ENCODE measurements at regions not wholly inside any gene's neighbourhood (a gene's known extent, or its start where the extent isn't known, plus 50 kb on each side); places are given as distances from the start of the nearest gene placed in this dataset.

DNA sequence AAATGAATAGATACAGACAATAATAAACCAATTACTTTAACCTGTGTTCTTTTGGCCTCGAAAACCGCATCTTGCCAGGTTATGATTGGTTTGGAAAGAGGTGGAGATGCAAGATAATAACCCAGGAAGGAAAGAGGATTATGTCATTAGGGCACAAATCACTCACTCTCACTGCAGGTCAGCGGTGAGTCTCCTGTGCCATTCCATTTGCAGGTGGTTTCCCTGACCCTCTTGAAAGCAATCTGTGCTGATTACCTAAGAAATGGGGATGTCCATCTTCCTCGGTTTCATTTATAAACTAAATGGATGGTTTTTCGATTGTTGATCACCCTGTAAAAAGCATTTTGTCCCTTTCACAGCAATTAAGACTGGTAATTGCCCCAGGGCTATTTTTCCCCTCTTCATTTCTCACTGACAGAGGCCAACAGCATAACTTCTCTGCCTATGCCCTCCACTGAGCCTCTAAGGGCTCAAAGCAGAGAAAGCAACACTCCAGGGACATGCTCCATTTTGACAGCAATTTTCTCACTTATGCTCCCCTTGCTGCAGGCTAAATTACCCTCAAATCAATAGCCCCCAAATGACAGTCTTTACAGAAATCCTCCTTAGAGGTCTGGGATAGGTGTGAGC lies 257.5 kb downstream of the IPMK start:
- POLR2A ChIA-PET = no interaction called here
- no TSS peak for BruUV-seq (replicated peaks)
- in situ Hi-C loops (cut with MboI) = no loop called here

DNA sequence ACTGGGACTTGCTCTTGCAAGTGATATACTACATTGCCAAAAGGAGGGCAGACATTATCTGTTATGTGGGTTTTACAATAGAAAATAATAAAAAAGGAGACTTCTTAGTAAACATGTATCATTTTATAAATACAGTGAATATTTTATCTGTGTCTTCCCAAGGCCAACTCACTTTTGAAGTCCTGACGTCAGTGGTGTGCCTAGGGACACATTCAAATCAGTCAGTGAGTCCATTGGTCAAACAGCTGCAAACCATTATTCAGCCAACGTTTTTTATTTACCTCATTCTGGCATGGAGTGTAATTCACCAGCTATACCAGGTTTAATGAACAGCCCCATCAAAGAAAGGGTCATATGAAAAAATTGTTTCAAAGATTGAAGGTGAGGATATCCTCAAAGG lies 263.7 kb downstream of the IPMK start:
- Histone ChIP-seq H3K36me3 (ENCODE audit: control insufficient read depth in 2 of 2, insufficient read depth in 2 of 2, low read length in 1 of 2) (no peaks in the 10 kb centered on the region), H3K4me3 (no peak overlapping the region), H3K4me1 (ENCODE audit: control insufficient read depth, insufficient read depth, low read length) (no peaks in the 10 kb centered on the region), H3K27ac (ENCODE audit: control insufficient read depth, insufficient read depth) (no peak overlapping the region), H3K4me2 (ENCODE audit: control insufficient read depth, insufficient read depth) (no peak overlapping the region), H3K27me3 (replicated peaks in 1 of 2; ENCODE audit: control insufficient read depth in 2 of 2, insufficient read depth in 2 of 2, low read length in 1 of 2) (peaks cover 0 to 2% of the 10 kb centered on the region in 2 experiments; a peak in 1 of 4 replicates), H3K9ac (ENCODE audit: control insufficient read depth, insufficient read depth, low read length) (no peak overlapping the region), H3K9me3 (replicated peaks; ENCODE audit: control insufficient read depth, insufficient read depth, low read length) (no peaks in the 10 kb centered on the region), H2AFZ (ENCODE audit: control insufficient read depth, low read depth, low read length) (no peak overlapping the region), H3K79me2 (ENCODE audit: control insufficient read depth, insufficient read depth, low read length) (no peaks in the 10 kb centered on the region), H4K20me1 (ENCODE audit: control insufficient read depth, insufficient read depth) (no peaks in the 10 kb centered on the region)
- TF ChIP-seq NFYB (IDR thresholded peaks at IDR 0.05; ENCODE audit: insufficient read depth, low read depth, low read length) = no peak
- TF ChIP-seq, protein P1, sequence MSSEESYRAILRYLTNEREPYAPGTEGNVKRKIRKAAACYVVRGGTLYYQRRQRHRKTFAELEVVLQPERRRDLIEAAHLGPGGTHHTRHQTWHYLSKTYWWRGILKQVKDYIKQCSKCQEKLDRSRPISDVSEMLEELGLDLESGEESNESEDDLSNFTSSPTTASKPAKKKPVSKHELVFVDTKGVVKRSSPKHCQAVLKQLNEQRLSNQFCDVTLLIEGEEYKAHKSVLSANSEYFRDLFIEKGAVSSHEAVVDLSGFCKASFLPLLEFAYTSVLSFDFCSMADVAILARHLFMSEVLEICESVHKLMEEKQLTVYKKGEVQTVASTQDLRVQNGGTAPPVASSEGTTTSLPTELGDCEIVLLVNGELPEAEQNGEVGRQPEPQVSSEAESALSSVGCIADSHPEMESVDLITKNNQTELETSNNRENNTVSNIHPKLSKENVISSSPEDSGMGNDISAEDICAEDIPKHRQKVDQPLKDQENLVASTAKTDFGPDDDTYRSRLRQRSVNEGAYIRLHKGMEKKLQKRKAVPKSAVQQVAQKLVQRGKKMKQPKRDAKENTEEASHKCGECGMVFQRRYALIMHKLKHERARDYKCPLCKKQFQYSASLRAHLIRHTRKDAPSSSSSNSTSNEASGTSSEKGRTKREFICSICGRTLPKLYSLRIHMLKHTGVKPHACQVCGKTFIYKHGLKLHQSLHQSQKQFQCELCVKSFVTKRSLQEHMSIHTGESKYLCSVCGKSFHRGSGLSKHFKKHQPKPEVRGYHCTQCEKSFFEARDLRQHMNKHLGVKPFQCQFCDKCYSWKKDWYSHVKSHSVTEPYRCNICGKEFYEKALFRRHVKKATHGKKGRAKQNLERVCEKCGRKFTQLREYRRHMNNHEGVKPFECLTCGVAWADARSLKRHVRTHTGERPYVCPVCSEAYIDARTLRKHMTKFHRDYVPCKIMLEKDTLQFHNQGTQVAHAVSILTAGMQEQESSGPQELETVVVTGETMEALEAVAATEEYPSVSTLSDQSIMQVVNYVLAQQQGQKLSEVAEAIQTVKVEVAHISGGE (CRISPR knock-in tag; IDR thresholded peaks at IDR 0.05) = no peak
- TF ChIP-seq HDAC2 (IDR thresholded peaks at IDR 0.05) = no peak
- no peak for TF ChIP-seq NBN (IDR thresholded peaks at IDR 0.05)
- no peak for TF ChIP-seq PAX8 (IDR thresholded peaks at IDR 0.05)
- no peak for TF ChIP-seq CREB1 (IDR thresholded peaks at IDR 0.05; ENCODE audit: low read depth)
- no peak for TF ChIP-seq GABPA (IDR thresholded peaks at IDR 0.05; ENCODE audit: low read depth)
- CTCF ChIA-PET = no interaction called here
- intact Hi-C loops (cut with micrococcal nuclease; ENCODE audit: unreplicated experiment) = no loop called here
- SMC1A ChIA-PET (ENCODE audit: uncharacterized antibody, unreplicated experiment) = no interaction called here
- in situ Hi-C loops (cut with MboI) = no loop called here
- 0% methylated on average over 2 of the region's 2 CpGs for WGBS (ENCODE audit: insufficient coverage, insufficient replicate concordance, low lambda C conversion rate, missing lambda C conversion rate)
- FAIRE-seq (no peak), ATAC-seq (no peak), DNase-seq (ENCODE audit: low read depth, low spot score) (no peak)
- RAD21 ChIA-PET (ENCODE audit: unreplicated experiment) = no interaction called here
- POLR2A ChIA-PET = no interaction called here
- BruUV-seq (replicated peaks) = no TSS peak

More for the DNA sequence above, 257.5 kb downstream of the IPMK start:
- Histone ChIP-seq H3K27ac (ENCODE audit: control insufficient read depth, insufficient read depth) (no peak overlapping the region), H2AFZ (ENCODE audit: control insufficient read depth, low read depth, low read length) (no peak overlapping the region), H3K9ac (ENCODE audit: control insufficient read depth, insufficient read depth, low read length) (no peak overlapping the region), H3K79me2 (ENCODE audit: control insufficient read depth, insufficient read depth, low read length) (no peaks in the 10 kb centered on the region), H4K20me1 (ENCODE audit: control insufficient read depth, insufficient read depth) (no peaks in the 10 kb centered on the region), H3K4me3 (no peak overlapping the region), H3K9me3 (replicated peaks; ENCODE audit: control insufficient read depth, insufficient read depth, low read length) (no peaks in the 10 kb centered on the region), H3K4me1 (ENCODE audit: control insufficient read depth, insufficient read depth, low read length) (no peaks in the 10 kb centered on the region), H3K27me3 (replicated peaks in 1 of 2; ENCODE audit: control insufficient read depth in 2 of 2, insufficient read depth in 2 of 2, low read length in 1 of 2) (peaks cover 0 to 2% of the 10 kb centered on the region in 2 experiments; a peak in 1 of 4 replicates), H3K4me2 (ENCODE audit: control insufficient read depth, insufficient read depth) (no peak overlapping the region), H3K36me3 (ENCODE audit: control insufficient read depth in 2 of 2, insufficient read depth in 2 of 2, low read length in 1 of 2) (no peaks in the 10 kb centered on the region)
- intact Hi-C loops (cut with micrococcal nuclease; ENCODE audit: unreplicated experiment) = no loop called here
- FAIRE-seq (no peak), DNase-seq (ENCODE audit: low read depth, low spot score) (no peak), ATAC-seq (peak; percentile 55)
- ChIA-PET RAD21 (ENCODE audit: unreplicated experiment) (no interaction called here), CTCF (no interaction called here), SMC1A (ENCODE audit: uncharacterized antibody, unreplicated experiment) (no interaction called here)
- TF ChIP-seq FOXM1 (IDR thresholded peaks at IDR 0.05; ENCODE audit: low read depth, low read length) = no peak
- no peak for TF ChIP-seq SMARCA5 (IDR thresholded peaks at IDR 0.05)
- 8% methylated on average over 5 of the region's 5 CpGs for WGBS (ENCODE audit: insufficient coverage, insufficient replicate concordance, low lambda C conversion rate, missing lambda C conversion rate)

All from GM12878 (cell line).